SHP77 (cell line): ENCODE measurements at regions not wholly inside any gene's neighbourhood (a gene's known extent, or its start where the extent isn't known, plus 50 kb on each side); places are given as distances from the start of the nearest gene placed in this dataset.
A peak's percentile ranks its signal among the peaks of the same experiment; 100 is the strongest.
"Not testable (repeated sequence)": the region's sequence is repeated elsewhere in the genome, so short reads cannot be mapped to it uniquely, and the experiment has no call there.

ENCODE experiments used
- DNase-seq, 2 experiments: peaks; one replicate each; lab custom pipeline; 2025; lab: John Stamatoyannopoulos, UW

- DNase-seq = no peak
Observed at GRCh38 chr11:12585861-12586260, 88.4 kb upstream of the TEAD1 start.

GRCh38 chr11:12587333-12587991 lies 86.8 kb upstream of the TEAD1 start:
- no peak for DNase-seq

DNA sequence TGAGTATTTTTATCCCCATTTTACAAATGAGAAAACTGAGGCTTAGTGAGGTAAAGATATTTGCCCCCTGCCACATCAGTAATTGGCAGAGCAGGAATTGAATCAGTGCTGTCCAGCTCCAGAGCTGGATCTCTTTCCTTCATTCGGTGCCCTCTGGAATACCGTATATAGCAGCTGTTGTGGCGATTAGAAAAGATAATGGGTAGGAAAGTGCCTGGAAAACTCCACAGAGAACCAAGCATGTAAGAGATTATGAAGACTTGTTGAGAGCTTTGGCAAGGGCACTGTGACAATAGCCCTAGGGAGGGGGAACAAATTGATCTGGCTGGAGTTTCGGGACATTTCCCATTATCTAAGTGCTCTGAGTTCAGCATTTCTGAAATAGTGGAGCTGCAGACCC lies 82.5 kb upstream of the TEAD1 start:
- no peak for DNase-seq

DNA sequence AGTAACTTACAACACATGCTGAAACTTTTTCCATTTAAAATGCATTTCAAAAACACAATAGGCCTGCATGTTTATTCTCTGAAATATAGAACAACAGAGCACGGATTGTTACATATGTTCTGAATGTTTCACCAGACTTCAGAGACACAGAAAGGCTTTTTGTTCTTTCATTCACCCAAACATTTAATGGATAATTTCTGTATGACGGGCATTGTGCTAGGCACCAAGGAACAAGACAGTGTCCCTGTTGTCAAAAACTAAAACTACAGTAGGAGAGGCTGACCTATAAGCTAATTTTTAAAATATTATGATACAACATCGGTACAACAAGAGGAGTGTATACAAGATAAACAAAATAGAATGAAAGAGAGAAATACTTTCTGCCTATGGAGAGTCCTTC lies 81.9 kb upstream of the TEAD1 start:
- DNase-seq = no peak

DNA sequence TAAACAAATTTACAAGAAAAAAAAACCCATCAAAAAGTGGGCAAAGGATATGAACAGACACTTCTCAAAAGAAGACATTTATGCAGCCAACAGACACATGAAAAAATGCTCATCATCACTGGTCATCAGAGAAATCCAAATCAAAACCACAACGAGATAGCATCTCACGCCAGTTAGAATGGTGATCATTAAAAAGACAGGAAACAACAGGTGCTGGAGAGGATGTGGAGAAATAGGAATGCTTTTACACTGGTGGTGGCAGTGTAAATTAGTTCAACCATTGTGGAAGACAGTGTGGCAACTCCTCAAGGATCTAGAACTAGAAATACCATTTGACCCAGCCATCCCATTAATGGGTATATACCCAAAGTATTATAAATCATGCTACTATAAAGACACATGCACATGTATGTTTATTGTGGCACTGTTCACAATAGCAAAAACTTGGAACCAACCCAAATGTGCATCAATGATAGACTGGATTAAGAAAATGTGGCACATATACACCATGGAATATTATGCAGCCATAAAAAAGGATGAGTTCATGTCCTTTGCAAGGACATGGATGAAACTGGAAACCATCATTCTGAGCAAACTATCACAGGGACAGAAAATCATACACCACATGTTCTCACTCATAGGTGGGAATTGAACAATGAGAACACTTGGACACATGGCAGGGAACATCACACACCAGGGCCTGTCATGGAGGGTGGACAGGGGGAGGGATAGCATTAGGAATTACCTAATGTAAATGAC lies 79.0 kb upstream of the TEAD1 start:
- DNase-seq = not testable (repeated sequence)

DNA sequence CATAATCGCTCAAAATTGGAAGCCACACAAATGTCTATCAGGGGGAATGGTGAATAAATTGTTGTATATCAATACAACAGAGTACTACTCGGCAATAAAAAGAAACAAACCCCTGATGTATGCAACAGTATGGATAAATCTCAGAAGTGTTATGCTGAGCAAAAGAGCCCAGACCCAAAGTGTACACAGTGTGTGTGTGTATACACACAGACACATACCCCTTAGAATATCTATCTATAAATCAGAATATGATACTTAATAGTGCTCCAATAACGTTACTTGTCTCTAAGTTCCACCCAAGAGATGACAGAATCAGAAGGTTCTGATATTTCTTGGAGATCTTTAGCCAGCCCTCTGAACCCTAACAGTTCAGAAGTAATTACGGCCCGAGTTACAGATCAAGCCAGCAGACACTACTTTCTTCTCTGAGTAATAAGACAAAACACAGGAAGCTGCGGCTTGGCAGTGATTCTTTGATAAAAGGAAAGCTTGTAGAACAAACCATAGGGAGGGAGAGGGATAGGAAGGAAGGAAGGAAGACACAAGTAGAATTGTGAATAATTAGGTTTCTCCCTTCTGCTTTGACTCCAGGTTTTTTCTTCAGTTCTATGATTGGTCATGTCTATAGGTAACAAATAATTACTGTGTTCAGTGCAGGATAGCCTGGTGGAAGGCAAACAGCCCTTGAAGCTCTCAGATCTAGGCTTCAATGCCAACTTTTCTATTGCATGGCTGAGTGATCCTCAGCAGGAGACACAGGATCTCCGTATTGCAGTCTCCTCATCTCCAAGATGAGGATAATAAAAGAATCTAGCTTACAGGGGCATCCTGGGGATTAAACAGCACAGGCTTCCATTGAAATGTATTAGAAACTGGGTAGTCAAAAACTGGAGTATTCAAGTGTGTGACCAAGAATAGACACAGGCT lies 75.6 kb upstream of the TEAD1 start:
- no peak for DNase-seq

GRCh38 chr11:12599408-12600143 lies 74.6 kb upstream of the TEAD1 start:
- DNase-seq = peak; percentile 69 to 82

DNA sequence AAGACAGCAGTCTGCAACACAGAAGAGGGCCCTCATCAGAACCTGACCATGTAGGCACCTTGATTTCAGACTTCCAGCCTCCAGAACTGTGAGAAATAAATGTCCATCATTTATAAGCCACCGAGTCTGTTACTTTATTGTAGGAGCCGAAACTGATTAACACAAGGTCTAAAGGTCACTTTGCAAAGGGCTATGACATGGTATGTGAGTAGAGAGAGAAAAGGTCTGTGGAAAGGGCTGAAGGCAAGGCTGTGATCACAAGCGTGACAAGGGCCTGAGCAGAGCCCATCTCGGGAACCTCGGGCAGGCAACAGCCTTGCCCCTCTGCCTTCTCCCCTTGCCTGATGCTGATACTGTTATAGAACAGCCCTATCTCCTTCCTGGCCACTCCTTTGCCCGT lies 73.4 kb upstream of the TEAD1 start:
- DNase-seq = no peak

- no peak for DNase-seq
Observed at GRCh38 chr11:12602421-12602820, 71.8 kb upstream of the TEAD1 start.

DNA sequence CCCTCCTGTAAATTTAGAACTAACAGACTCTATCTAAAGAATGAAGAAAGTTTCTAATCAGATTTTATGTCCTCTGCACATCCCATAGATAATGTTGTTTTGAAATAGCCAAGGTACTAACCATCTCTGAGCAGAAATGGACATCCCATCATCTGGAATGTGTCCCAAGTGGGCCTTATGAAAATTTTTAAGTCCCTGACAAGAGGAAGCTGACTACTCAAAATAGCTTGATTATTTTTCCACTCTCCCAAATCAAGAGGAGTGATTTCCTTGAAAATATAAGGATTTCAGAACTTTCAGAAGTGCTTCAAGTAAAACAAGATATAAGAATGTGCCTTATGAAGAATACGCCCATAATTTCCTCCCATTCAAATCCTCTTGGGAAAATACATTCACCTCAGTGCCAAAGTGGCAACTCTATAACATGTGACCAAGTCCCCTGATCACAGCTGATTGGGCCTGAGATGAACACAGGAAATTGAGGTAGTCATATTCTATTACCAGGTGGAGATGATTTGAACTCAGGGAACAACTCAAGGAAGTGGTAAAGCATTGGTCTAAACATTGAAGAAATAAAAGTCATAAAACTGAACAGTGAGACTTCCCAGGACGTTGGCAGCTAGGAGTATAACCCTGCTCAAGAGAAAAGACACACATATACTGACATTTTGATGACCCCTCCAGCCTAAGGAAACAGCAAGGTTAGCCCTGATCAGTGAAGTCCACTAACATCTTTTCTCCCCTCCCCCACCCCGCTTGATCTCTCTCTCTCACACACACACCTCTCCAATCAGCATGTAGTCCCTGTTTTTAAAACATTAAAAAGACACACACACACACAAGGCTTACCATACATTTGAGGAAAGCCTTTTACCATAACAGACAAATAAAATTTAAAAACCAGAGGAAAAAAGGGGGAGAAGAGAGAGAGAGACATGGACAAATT lies 70.8 kb upstream of the TEAD1 start:
- no peak for DNase-seq

DNA sequence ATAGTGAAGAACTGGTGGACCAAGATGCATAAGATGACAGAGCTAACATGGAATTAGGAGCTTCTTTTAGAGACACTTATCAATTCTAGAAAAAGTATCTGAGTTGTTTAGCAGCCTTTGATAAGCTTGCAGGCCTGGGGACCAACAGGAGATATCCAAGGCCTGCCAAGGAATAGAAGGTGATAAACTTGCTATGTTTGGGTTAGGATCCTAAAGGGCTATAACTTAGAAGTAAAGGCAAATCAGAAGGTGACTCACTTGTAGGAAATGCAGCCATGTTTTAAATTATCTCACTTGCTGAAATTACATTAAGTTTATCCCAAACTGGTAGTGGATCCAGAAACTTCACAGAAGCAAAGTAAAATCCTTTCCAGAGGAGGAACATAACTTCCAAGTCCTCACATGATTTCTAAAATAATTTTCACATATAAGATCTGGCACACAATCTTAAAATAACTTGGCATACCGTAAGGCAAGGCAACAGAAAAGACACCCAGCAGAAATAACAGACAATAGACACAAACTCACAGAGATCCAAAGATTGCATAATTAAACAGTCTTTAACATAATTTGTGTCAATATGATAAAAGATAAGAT lies 69.6 kb upstream of the TEAD1 start:
- no peak for DNase-seq

- DNase-seq = no peak
Observed at GRCh38 chr11:12606597-12606996, 67.6 kb upstream of the TEAD1 start.

DNA sequence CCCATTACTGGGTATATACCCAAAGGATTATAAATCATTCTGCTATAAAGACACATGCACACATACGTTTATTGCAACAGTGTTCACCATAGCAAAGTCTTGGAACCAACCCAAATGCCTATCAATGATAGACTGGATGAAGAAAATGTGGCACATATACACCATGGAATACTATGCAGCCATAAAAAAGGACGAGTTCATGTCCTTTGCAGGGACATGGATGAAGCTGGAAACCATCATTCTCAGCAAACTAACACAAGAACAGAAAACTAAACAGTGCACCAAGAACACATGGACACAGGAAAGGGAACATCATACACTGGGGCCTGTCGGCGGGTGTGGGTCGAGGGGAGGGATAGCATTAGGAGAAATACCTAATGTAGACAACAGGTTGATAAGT lies 65.5 kb upstream of the TEAD1 start:
- DNase-seq = not testable (repeated sequence)

DNA sequence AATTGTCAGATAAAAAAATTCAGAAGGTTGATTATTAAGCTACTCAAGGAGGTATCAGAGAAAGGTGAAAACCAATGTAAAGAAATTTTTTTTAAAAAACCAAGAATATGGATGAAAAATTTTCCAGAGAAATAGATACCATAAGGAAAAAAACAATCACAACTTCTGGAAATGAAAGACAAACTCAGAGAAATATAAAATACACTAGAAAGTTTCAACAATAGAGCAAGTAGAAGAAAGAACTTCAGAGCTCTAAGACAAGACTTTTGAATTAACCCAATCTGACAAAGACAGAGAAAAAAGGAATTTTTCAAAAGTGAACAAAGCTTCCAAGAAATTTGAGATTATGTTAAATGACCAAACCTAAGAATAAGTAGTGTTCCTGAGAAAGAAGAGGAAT lies 62.9 kb upstream of the TEAD1 start:
- no peak for DNase-seq

- no peak for DNase-seq
Observed at GRCh38 chr11:12617632-12618031, 56.6 kb upstream of the TEAD1 start.

GRCh38 chr11:12618743-12619540 lies 55.3 kb upstream of the TEAD1 start:
- no peak for DNase-seq

DNA sequence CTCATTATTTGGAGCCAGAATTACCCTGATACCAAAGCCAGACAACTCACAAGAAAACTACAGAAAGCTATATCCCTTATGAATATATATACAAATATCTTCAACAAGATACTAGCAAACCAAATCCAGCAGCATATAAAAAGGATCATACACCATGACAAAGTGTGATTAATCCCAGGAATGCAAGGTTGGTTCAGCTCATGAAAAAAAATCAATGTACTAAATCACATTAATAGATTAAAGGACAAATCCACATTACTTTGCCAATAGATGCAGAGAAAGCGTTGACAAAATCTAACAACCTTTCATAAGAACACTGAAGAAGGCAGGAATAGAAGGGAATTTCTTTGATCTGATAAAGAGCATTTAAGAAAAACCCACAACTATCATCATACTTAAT lies 50.4 kb upstream of the TEAD1 start:
- DNase-seq = no peak
